ENCODE measurements at regions not wholly inside any gene's neighbourhood (a gene's known extent, or its start where the extent isn't known, plus 50 kb on each side); places are given as distances from the start of the nearest gene placed in this dataset.
"Not testable (repeated sequence)": the region's sequence is repeated elsewhere in the genome, so short reads cannot be mapped to it uniquely, and the experiment has no call there.

- no peak for DNase-seq
Observed at GRCh38 chr6:121597654-121598053, 162.2 kb downstream of the GJA1 start.

GRCh38 chr6:121599331-121599730 is 163.9 kb downstream of the GJA1 start:
- DNase-seq: not testable (repeated sequence)

- no peak for DNase-seq
Observed at GRCh38 chr6:121600389-121601168, 165.1 kb downstream of the GJA1 start.

DNA sequence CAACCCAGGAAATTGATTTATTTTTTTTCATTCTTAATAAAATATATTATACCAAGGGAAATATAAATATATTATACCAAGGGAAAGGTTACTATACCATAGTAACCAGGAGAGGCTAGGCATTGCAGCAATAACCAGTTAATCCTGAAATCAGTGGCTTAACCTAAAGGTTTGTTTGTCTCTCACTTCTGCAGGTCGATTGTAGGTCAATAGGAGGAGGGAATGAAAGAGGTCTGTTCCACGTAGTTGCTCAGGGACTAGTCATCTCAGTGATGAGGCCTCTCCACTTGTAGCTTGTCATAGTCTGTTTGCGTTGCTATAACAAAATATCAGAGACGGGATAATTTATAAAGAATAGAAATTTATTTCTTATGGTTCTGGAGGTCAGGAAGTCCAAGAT is 168.0 kb downstream of the GJA1 start:
- no peak for DNase-seq

DNA sequence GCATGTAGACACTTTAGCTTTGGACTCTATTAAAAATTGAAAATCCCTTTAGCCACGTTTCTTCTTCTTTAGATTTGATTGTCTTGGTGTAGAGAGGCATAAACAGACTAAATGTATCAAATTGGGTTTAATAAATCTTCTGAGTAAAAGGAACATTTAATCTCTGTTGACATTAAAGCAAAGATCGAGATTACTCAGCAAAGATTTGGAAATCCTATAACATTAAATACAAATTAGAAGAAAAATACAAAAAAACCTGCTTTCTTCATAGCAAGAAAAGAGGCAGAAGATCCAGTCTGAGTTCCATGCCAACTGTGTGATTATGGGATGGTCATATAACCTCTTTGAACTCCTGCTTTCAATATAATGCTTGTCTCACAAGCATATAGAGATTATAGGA is 172.3 kb downstream of the GJA1 start:
- no peak for DNase-seq

GRCh38 chr6:121608270-121608669 is 172.8 kb downstream of the GJA1 start:
- no peak for DNase-seq

DNA sequence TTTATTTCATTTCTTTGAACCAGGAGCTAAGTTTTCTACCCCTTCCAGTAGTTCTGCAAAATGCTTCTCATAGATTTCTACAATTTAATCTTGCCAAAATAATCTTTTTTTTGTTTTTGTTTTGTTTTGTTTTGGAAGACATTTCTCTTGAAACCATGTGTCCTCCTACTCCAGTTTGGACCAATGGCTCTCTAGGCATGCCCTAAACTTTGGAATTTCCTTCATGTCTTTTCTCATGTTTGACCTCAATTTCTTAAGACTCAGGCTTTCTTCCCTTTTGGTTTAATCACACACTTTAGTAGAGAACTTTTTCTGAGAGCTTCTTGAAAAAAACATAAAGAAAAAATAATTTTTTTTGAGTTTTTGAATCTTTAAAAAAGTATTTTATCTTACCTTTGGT is 173.8 kb downstream of the GJA1 start:
- DNase-seq: no peak

DNA sequence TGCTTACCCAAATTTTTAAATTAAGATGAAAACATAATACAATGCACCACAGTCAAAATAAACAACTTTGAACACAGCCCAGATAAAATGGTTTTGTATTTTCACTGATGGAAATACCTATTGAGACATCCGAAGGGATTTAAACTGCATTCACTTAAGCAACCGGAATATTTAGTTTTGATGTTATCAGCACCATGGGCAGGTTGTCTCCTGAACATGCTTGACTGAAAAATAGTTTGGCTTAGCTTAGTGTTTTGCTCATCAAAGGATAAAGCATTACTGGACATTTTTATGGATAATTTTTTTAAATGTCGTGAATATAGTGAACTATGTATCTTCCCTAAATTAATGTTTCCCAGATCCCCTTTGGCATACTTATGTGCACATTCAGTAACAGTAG is 177.5 kb downstream of the GJA1 start:
- DNase-seq: no peak

- no peak for DNase-seq
Observed at GRCh38 chr6:121614115-121614514, 178.7 kb downstream of the GJA1 start.

- no peak for DNase-seq
Observed at GRCh38 chr6:121615493-121615892, 180.0 kb downstream of the GJA1 start.

DNA sequence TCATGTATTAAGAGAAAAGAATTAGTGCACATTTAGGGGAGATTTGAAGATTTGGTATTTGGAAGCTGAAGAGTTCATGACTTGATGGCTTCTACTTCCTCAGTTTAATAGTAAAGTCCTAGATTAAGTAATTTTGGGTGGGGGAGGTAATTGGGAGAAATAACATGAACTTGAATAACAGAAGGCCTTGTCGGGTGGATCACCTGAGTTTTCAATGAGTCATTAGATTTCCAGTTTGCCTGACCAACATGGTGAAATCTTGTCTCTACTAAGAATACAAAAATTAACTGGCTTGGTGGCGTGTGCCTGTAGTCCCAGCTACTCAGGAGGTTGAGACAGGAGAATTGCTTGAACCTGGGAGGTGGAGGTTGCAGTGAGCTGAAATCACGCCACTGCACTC is 181.0 kb downstream of the GJA1 start:
- no peak for DNase-seq

DNA sequence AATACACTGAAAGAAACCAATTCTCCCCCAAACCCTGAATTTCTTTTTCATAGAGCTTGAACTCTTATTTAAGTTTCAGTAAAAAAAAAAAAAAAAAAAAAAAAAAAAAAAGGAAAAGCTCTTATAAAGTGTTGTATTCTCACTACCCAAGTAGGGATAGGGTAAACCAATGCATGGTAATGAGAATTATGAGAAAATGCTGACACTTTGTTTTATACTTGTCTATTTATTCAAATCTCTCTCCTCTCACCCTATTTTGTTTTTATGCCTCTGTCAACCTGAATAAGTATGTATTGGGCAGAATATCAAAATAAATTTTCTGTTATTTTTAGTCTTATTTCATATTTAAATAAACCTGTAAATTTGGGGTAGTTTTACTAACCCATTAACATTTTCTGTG is 181.9 kb downstream of the GJA1 start:
- no peak for DNase-seq

DNA sequence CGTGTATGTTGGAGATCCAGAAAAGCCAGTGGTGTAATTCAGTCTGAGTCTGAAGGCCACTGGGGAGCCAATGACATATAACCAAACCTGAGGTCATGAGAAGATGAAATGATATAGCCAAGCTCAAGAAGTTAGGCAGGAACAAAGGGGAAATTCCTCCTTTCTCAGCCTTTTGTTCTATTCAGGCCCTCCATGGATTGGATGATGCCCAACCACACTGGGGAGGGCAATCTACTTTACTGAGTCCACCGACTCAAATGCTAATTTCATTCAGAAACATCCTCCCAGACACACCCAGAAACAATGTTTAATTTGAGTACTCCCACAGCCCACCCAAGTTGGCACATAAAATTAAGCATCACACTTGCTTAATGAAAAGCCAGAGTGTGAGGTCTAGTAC is 183.6 kb downstream of the GJA1 start:
- DNase-seq: no peak

DNA sequence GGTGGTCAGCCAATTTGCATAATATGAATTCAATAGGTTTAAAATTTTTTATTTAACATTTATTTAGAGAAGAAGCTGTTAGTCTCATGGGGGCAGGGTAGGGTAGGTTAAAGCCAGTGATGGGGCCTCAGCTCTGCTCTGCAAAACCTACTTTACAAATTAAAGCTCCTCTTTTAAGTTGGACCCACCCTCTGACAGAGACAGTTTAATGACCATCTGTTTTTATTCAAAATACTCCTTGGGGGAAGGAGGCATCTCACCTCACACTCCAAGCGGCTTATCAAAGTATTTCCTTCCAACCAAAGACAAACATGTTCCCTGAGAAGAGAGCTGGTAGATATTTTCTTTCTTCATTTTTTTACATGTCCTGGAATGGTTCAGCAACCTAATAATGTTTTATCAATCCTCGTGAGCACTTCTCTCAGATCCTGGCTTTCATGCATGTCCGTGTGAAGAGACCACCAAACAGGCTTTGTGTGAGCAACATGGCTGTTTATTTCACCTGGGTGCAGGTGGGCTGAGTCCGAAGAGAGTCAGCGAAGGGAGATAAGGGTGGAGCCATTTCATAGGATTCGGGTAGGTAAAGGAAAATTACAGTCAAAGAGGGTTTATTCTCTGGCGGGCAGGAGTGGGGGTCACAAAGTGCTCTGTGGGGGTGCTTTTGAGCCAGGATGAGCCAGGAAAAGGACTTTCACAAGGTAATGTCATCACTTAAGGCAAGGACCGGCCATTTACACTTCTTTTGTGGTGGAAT is 184.7 kb downstream of the GJA1 start:
- no peak for DNase-seq

- DNase-seq: no peak
Observed at GRCh38 chr6:121627761-121628160, 192.3 kb downstream of the GJA1 start.

DNA sequence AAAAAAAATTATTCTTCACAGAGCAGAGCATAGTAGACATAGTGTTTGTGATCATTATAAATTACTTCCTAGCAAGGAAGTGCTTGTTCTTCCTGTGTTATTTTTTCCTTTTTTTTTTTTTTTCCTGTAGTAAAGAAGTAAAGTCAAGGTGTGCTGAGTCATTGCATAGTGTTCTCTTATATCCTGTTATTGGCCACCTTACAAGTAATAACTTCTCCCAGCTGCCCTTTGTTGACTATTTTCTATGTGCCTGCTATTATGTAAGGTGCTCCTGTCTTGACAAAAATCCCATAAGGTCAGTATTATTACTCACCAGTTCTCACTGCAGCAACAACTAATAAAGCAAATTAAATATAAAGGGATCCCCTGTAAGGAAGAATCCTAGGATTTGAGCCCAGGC is 195.3 kb downstream of the GJA1 start:
- no peak for DNase-seq

- DNase-seq: not testable (repeated sequence)
Observed at GRCh38 chr6:121631752-121632151, 196.3 kb downstream of the GJA1 start.

DNA sequence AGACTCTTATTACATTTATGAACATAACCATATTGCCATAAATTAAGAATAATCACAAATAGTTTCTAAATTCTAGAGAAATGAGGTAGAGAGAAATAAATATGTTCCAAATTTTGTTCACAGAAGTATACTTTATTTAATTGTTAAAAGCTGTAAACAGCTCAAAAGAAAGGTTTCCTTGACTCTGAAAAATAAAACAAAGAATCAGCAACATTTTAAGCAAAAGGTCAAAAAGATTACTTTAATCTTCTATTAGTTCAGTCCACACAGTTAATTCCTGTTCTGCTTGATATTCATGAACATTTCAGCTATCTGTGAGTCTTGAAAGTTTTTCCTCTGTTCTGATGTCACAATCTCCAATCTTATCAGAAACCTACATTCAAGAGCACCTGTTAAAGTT is 197.9 kb downstream of the GJA1 start:
- DNase-seq: no peak

DNA sequence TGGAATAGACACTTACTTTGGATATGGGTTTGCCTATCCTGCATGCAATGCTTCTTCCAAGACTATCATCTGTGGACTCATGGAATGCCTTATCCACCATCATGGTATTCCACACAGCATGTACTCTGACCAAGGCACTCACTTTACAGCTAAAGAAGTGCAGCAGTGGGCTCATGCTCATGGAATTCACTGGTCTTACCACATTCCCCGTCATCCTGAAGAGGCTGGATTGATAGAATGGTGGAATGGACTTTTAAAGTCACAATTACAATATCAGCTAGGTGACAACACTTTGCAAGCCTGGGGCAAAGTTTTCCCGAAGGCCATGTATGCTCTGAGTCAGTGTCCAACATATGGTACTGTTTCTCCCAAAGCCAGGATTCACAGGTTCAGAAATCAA is 199.1 kb downstream of the GJA1 start:
- DNase-seq: not testable (repeated sequence)

DNA sequence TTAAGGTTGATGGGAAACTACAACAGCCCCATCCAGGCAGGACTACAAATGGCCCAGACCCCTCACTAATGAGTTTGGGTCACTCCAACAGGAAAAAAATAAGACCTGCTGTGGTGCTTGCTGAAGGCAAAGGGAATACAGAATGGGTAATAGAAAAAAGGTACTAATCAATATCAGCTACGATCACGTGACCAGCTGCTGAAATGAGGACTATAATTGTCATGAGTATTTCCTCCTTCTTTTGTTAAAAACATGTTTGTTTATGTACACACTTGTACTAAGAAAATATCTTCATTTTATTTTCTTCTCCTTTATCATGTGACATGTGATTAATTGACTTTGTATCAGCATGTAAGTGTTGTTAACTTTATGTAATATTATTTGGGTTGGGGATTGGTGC is 199.9 kb downstream of the GJA1 start:
- DNase-seq: no peak

- DNase-seq: not testable (repeated sequence)
Observed at GRCh38 chr6:121636217-121636616, 200.8 kb downstream of the GJA1 start.

DNA sequence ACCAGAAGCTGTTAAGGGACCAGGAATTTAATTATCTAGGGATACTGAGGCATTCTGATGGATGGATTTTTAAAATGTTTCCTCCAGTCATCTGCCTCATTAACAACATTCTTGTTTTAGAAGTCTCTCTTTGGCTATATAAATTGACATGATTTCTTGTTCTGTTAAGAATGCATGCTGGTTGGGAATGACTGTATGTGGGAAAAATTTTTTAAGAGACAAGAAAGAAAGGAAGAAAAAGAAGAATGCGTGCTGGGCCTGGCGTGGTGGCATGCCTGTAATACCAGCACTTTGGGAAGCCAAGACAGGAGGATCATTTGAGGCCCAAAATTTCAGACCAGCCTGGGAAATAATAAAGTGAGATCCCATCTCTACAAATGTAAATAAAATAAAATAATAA is 203.6 kb downstream of the GJA1 start:
- no peak for DNase-seq

- no peak for DNase-seq
Observed at GRCh38 chr6:121641158-121641557, 205.7 kb downstream of the GJA1 start.

DNA sequence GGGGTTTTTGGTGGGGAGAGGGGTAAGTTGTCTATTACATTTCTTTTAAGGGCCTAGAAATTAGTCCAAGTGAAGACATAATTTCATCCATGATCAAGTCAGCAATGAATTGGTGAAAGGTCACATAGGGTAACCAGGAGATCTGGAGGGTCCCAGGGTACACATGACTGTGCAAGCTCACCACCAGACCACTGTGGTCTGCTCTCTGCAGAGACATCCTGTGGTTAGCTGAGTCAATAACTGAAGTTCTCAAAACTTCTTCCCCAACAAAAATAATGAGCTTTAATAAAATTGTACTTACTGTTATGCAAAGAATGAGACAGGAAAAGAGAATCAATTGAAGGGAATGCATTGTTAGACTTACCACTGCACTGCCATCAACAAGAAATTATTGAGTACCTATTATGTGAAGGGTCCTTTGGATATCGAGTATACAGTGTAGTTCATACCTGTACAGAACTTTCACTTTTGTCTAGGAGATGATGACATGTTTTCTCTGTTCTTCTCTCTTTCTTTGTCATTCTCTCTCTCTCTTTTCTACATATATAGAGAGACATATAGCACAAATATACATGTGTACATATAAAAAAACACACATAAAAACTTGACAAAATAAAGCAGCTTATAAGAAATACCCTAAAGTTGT is 209.8 kb downstream of the GJA1 start:
- DNase-seq: no peak

All from activated CD4-positive, alpha-beta T cell treated with anti-CD3 and anti-CD28 coated beads, Interleukin-2, Interleukin-6, amounts not matched to agents 100 ng/mL and 50 ng/mL, durations not matched to agents 16 hours and 8 hours (primary cell).